Prostate gland (tissue), 2 donors: ENCODE measurements at regions not wholly inside any gene's neighbourhood (a gene's known extent, or its start where the extent isn't known, plus 50 kb on each side); places are given as distances from the start of the nearest gene placed in this dataset.

Source experiments
- POLR2A ChIP-seq: fragments of 450-650 bp; IDR thresholded peaks from one replicate; pipeline ENCODE4 v1.6.1; 2016; ENCODE audit warnings: antibody characterized with exemption, mild to moderate bottlenecking
- TF ChIP-seq, protein P1 (sequence below), 4 experiments: fragments of 200-600 bp in 2 of 4; fragments of 450-650 bp in 2 of 4; sonication (generic) in 2 of 4; IDR thresholded peaks; 1 replicate in 3 of 4; 2 replicates in 1 of 4; pipeline ENCODE4 v1.5.1; 2016 to 2019; ENCODE audit warnings: antibody characterized with exemption in 4 of 4, mild to moderate bottlenecking in 2 of 4, moderate library complexity in 2 of 4

DNA sequence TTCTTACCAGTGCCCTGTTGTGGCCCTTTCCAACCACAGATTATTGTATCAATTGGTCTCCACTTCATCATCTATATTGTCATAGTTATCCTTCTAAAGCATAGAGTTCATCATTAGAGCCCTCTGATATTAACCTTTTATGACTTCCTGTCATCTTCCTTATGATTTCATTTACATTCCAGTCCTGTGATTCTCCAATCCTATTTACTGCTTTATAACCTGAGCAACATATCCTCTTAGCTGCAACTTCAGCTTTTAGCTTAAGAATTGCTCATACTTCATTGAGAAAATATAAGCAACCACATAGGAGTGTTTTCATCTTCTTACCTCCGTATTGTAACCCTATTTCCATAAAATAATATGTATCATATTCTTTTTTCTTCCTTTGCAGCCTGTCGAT is 252.6 kb upstream of the CENPE start:
- TF ChIP-seq, protein P1, sequence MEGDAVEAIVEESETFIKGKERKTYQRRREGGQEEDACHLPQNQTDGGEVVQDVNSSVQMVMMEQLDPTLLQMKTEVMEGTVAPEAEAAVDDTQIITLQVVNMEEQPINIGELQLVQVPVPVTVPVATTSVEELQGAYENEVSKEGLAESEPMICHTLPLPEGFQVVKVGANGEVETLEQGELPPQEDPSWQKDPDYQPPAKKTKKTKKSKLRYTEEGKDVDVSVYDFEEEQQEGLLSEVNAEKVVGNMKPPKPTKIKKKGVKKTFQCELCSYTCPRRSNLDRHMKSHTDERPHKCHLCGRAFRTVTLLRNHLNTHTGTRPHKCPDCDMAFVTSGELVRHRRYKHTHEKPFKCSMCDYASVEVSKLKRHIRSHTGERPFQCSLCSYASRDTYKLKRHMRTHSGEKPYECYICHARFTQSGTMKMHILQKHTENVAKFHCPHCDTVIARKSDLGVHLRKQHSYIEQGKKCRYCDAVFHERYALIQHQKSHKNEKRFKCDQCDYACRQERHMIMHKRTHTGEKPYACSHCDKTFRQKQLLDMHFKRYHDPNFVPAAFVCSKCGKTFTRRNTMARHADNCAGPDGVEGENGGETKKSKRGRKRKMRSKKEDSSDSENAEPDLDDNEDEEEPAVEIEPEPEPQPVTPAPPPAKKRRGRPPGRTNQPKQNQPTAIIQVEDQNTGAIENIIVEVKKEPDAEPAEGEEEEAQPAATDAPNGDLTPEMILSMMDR (IDR thresholded peaks at IDR 0.05): no peak
- no peak for TF ChIP-seq POLR2A
